SK-N-SH (cell line): ENCODE measurements at regions not wholly inside any gene's neighbourhood (a gene's known extent, or its start where the extent isn't known, plus 50 kb on each side); places are given as distances from the start of the nearest gene placed in this dataset.

Experiments used
- CTCF ChIA-PET: fragments of 300-600, 350-600 bp; formaldehyde crosslinking; extraction: SDS; loops from one replicate; lab custom pipeline; 2021; lab: Yijun Ruan, JAX
- POLR2A ChIA-PET: fragments of 350-600 bp; sonication (Branson Sonifier 250); formaldehyde crosslinking; extraction: SDS; loops from one replicate; lab custom pipeline; 2020; ENCODE audit warnings: antibody characterized with exemption, inconsistent platforms; lab: Yijun Ruan, JAX
- DNase-seq: peaks from one replicate; pipeline ENCODE4 v3.0.0; 2012
- H2AFZ ChIP-seq: fragments of 200-600 bp; sonication (generic); 2 replicates; pipeline ENCODE4 v1.8.1; 2016; ENCODE audit warnings: antibody characterized with exemption, mild to moderate bottlenecking, low read depth
- H3F3A ChIP-seq: fragments of 200-600 bp; sonication (generic); replicated peaks from 2 replicates; pipeline ENCODE3; 2016; ENCODE audit warnings: antibody characterized with exemption, mild to moderate bottlenecking; ENCODE audit not compliant: insufficient read depth
- H3K27ac ChIP-seq, 2 experiments: fragments of 200-500 bp in 1 of 2; fragments of 200-600 bp in 1 of 2; sonication (Bioruptor generic) in 1 of 2; sonication (generic), shearing (Covaris generic) in 1 of 2; 2 replicates each; pipeline versions ENCODE4 v1.5.1 to v1.6.1; 2014 to 2016; ENCODE audit warnings: low read depth in 2 of 2, inconsistent platforms in 1 of 2, low read length in 1 of 2, mild to moderate bottlenecking in 1 of 2, mixed read lengths in 1 of 2
- H3K27me3 ChIP-seq: fragments of 200-600 bp; sonication (generic), shearing (Covaris generic); 2 replicates; pipeline ENCODE4 v1.6.1; 2016; ENCODE audit warnings: mixed run types; ENCODE audit not compliant: insufficient read depth
- H3K36me3 ChIP-seq, 2 experiments: fragments of 200-500 bp in 1 of 2; fragments of 200-600 bp in 1 of 2; sonication (Bioruptor generic) in 1 of 2; sonication (generic) in 1 of 2; replicated peaks in 1 of 2; 2 replicates each; pipeline versions ENCODE3 to v1.5.1; 2014 to 2016; ENCODE audit warnings: low read length in 1 of 2, mild to moderate bottlenecking in 1 of 2; ENCODE audit not compliant: insufficient read depth in 2 of 2, control insufficient read depth in 1 of 2
- H3K4me1 ChIP-seq, 2 experiments: fragments of 200-500 bp in 1 of 2; fragments of 200-600 bp in 1 of 2; sonication (Bioruptor generic) in 1 of 2; sonication (generic), shearing (Covaris generic) in 1 of 2; 2 replicates each; pipeline versions ENCODE4 v1.5.1 to v1.6.1; 2014 to 2016; ENCODE audit warnings: low read depth in 1 of 2, low read length in 1 of 2, mixed run types in 1 of 2; ENCODE audit not compliant: insufficient read depth in 2 of 2, control insufficient read depth in 1 of 2
- H3K4me2 ChIP-seq: fragments of 200-600 bp; sonication (generic), shearing (Covaris generic); 2 replicates; pipeline ENCODE4 v1.6.1; 2017; ENCODE audit warnings: mixed run types
- H3K4me3 ChIP-seq, 2 experiments: fragments of 200-500 bp in 1 of 2; fragments of 200-600 bp in 1 of 2; sonication (Bioruptor generic) in 1 of 2; sonication (generic), shearing (Covaris generic) in 1 of 2; 2 replicates each; pipeline versions ENCODE4 v1.5.1 to v1.8.1; 2014 to 2016; ENCODE audit warnings: low read depth in 2 of 2, inconsistent platforms in 1 of 2, low read length in 1 of 2, mild to moderate bottlenecking in 1 of 2, mixed read lengths in 1 of 2, moderate library complexity in 1 of 2
- H3K79me2 ChIP-seq: fragments of 200-600 bp; sonication (generic); 2 replicates; pipeline ENCODE4 v1.8.1; 2017; ENCODE audit warnings: mild to moderate bottlenecking; ENCODE audit not compliant: insufficient read depth
- H3K9ac ChIP-seq: fragments of 200-600 bp; sonication (generic); 2 replicates; pipeline ENCODE4 v1.6.1; 2017; ENCODE audit warnings: mixed run types
- H3K9me2 ChIP-seq: fragments of 200-600 bp; sonication (generic); 2 replicates; pipeline ENCODE4 v1.6.1; 2017; ENCODE audit warnings: mixed run types
- H3K9me3 ChIP-seq: fragments of 200-600 bp; sonication (generic); 2 replicates; pipeline ENCODE4 v1.6.1; 2017; ENCODE audit warnings: mixed run types, mild to moderate bottlenecking, moderate library complexity
- H4K20me1 ChIP-seq: fragments of 200-600 bp; sonication (generic); 2 replicates; pipeline ENCODE4 v1.6.1; 2017; ENCODE audit warnings: mild to moderate bottlenecking, mixed run types; ENCODE audit not compliant: insufficient read depth
- CTCF ChIP-seq: fragments of 200-600 bp; sonication (generic); IDR thresholded peaks from 2 replicates; pipeline ENCODE4 v1.6.1; 2017; ENCODE audit warnings: antibody characterized with exemption, mild to moderate bottlenecking, moderate library complexity
- ELF1 ChIP-seq: IDR thresholded peaks from 2 replicates; pipeline ENCODE4 v1.4.0; 2012
- FOXM1 ChIP-seq: IDR thresholded peaks from 2 replicates; pipeline ENCODE4 v1.4.0; 2012; ENCODE audit warnings: low read depth, mild to moderate bottlenecking
- GATA2 ChIP-seq: sonication (generic); formaldehyde crosslinking; IDR thresholded peaks from 2 replicates; pipeline ENCODE4 v1.5.0; 2020; ENCODE audit warnings: mild to moderate bottlenecking, missing genetic modification reagents
- JUND ChIP-seq: IDR thresholded peaks from 2 replicates; pipeline ENCODE4 v1.4.0; 2012
- MAX ChIP-seq: IDR thresholded peaks from 2 replicates; pipeline ENCODE4 v1.4.0; 2012; ENCODE audit warnings: low read depth
- MXI1 ChIP-seq: IDR thresholded peaks from 2 replicates; pipeline ENCODE4 v1.6.1; 2012; ENCODE audit warnings: mild to moderate bottlenecking, low read depth, low read length, improper control_type of control experiment
- POLR2AphosphoS5 ChIP-seq: IDR thresholded peaks from 2 replicates; pipeline ENCODE4 v1.6.1; 2012; ENCODE audit warnings: low read depth, low read length
- RXRA ChIP-seq: IDR thresholded peaks from 2 replicates; pipeline ENCODE4 v1.4.0; 2012; ENCODE audit warnings: low read depth, mild to moderate bottlenecking, borderline replicate concordance
- TCF12 ChIP-seq: IDR thresholded peaks from 2 replicates; pipeline ENCODE4 v1.4.0; 2012
- WGBS: methylation state at CpG from one replicate; pipeline ENCODE4 v1.1.6; 2017; ENCODE audit warnings: low lambda C conversion rate; 5-methylcytosine and 5-hydroxymethylcytosine counted together

- H3K9me3 ChIP-seq = 0 out of 2 replicates have a peak, but pooled peaks cover 4% of the 10 kb centered on the region
- no peaks in the 10 kb centered on the region for H3K4me1 ChIP-seq
- H3F3A ChIP-seq = no peaks in the 10 kb centered on the region
- 81% methylated on average over 2 of the region's 2 CpGs for WGBS
- no peak overlapping the region for H3K4me2 ChIP-seq
- H3K79me2 ChIP-seq = no peaks in the 10 kb centered on the region
- ChIA-PET CTCF (no interaction called here), POLR2A (no interaction called here)
- H3K27ac ChIP-seq = no peak overlapping the region
- no peak overlapping the region for H3K4me3 ChIP-seq
- TF ChIP-seq FOXM1 (no peak), RXRA (no peak), JUND (no peak), GATA2 (CRISPR knock-in tag) (no peak)
- no peaks in the 10 kb centered on the region for H3K36me3 ChIP-seq
- DNase-seq = no peak
- no peak overlapping the region for H3K9ac ChIP-seq
- no peak overlapping the region for H2AFZ ChIP-seq
- no peaks in the 10 kb centered on the region for H4K20me1 ChIP-seq
- no peaks in the 10 kb centered on the region for H3K27me3 ChIP-seq
- H3K9me2 ChIP-seq = no peaks in the 10 kb centered on the region
These were observed 190.6 kb upstream of the RAB4A start for GRCh38 chr1:229080361-229080760.

- 15% methylated on average over 1 of the region's 1 CpG for WGBS
- H3K27ac ChIP-seq = no peak overlapping the region
- CTCF ChIA-PET = no interaction called here
These were observed 185.6 kb upstream of the RAB4A start for GRCh38 chr1:229085291-229085690.

More at GRCh38 chr1:229085291-229085690, 185.6 kb upstream of the RAB4A start:
- H3K9me2 ChIP-seq = no peaks in the 10 kb centered on the region
- H3K4me3 ChIP-seq = no peak overlapping the region
- H3K9me3 ChIP-seq = 0 out of 2 replicates have a peak, but pooled peaks cover 4% of the 10 kb centered on the region
- no peak for DNase-seq
- TF ChIP-seq MXI1 (no peak), MAX (no peak), TCF12 (no peak), CTCF (no peak), RXRA (no peak), POLR2AphosphoS5 (no peak), ELF1 (no peak)
- H3F3A ChIP-seq = no peaks in the 10 kb centered on the region
- no peaks in the 10 kb centered on the region; a peak in 1 of 4 replicates for H3K4me1 ChIP-seq
- H3K4me2 ChIP-seq = no peak overlapping the region
- H4K20me1 ChIP-seq = no peaks in the 10 kb centered on the region
- no peaks in the 10 kb centered on the region for H3K27me3 ChIP-seq
- no peak overlapping the region for H3K9ac ChIP-seq
- POLR2A ChIA-PET = no interaction called here
- H3K79me2 ChIP-seq = no peaks in the 10 kb centered on the region
- H3K36me3 ChIP-seq = no peaks in the 10 kb centered on the region
- H2AFZ ChIP-seq = no peak overlapping the region
